H9 (cell line): ENCODE measurements at regions not wholly inside any gene's neighbourhood (a gene's known extent, or its start where the extent isn't known, plus 50 kb on each side); places are given as distances from the start of the nearest gene placed in this dataset.

ENCODE experiments used
- DNase-seq: peaks from one replicate; pipeline ENCODE4 v3.0.0-alpha.2; 2017
- H2AFZ ChIP-seq: one replicate; pipeline ENCODE4 v1.6.1; 2013; ENCODE audit warnings: mild to moderate bottlenecking, low read length, control low read depth, moderate library complexity
- H2AK5ac ChIP-seq: 2 replicates; pipeline ENCODE4 v1.6.1; 2013; ENCODE audit warnings: low read length, control low read depth, mixed read lengths; ENCODE audit not compliant: insufficient read length
- H2BK120ac ChIP-seq: one replicate; pipeline ENCODE4 v1.6.1; 2013; ENCODE audit warnings: low read depth, mild to moderate bottlenecking, low read length, control low read depth, inconsistent platforms; ENCODE audit not compliant: poor library complexity, severe bottlenecking
- H2BK12ac ChIP-seq: 2 replicates; pipeline ENCODE4 v1.6.1; 2013; ENCODE audit warnings: low read length, control low read depth, mixed read lengths, low read depth; ENCODE audit not compliant: insufficient read length
- H2BK15ac ChIP-seq: 2 replicates; pipeline ENCODE4 v1.6.1; 2013; ENCODE audit warnings: low read depth, low read length, control low read depth
- H2BK20ac ChIP-seq: one replicate; pipeline ENCODE4 v1.6.1; 2013; ENCODE audit warnings: low read depth, mild to moderate bottlenecking, low read length, control low read depth, inconsistent platforms; ENCODE audit not compliant: poor library complexity, severe bottlenecking
- H2BK5ac ChIP-seq: 2 replicates; pipeline ENCODE4 v1.6.1; 2013; ENCODE audit warnings: low read length, control low read depth, mixed read lengths; ENCODE audit not compliant: insufficient read length
- H3K14ac ChIP-seq: 2 replicates; pipeline ENCODE4 v1.6.1; 2013; ENCODE audit warnings: low read length, control low read depth; ENCODE audit not compliant: insufficient read depth
- H3K18ac ChIP-seq: 2 replicates; pipeline ENCODE4 v1.6.1; 2013; ENCODE audit warnings: low read depth, mild to moderate bottlenecking, mixed read lengths, low read length, control low read depth; ENCODE audit not compliant: insufficient read length
- H3K23ac ChIP-seq: 2 replicates; pipeline ENCODE4 v1.6.1; 2013; ENCODE audit warnings: low read length, control low read depth, mixed read lengths, low read depth; ENCODE audit not compliant: insufficient read length
- H3K23me2 ChIP-seq: 2 replicates; pipeline ENCODE4 v1.6.1; 2013; ENCODE audit warnings: low read depth, mild to moderate bottlenecking, mixed read lengths, low read length, control low read depth; ENCODE audit not compliant: insufficient read length, poor library complexity, severe bottlenecking
- H3K27ac ChIP-seq: 2 replicates; pipeline ENCODE4 v1.5.1; 2013; ENCODE audit warnings: low read length, control low read depth, mixed read lengths, low read depth; ENCODE audit not compliant: insufficient read length
- H3K27me3 ChIP-seq: 2 replicates; pipeline ENCODE4 v1.6.1; 2013; ENCODE audit warnings: low read length, control low read depth, inconsistent platforms; ENCODE audit not compliant: insufficient read depth
- H3K4ac ChIP-seq: 2 replicates; pipeline ENCODE4 v1.6.1; 2013; ENCODE audit warnings: low read depth, mild to moderate bottlenecking, control low read depth, inconsistent platforms, low read length, moderate library complexity
- H3K4me1 ChIP-seq: 2 replicates; pipeline ENCODE4 v1.6.1; 2013; ENCODE audit warnings: low read length, control low read depth, inconsistent platforms; ENCODE audit not compliant: insufficient read depth
- H3K4me2 ChIP-seq: 2 replicates; pipeline ENCODE4 v1.6.1; 2013; ENCODE audit warnings: low read length, control low read depth, mixed read lengths; ENCODE audit not compliant: insufficient read length, insufficient read depth
- H3K56ac ChIP-seq: 2 replicates; pipeline ENCODE4 v1.6.1; 2013; ENCODE audit warnings: low read depth, mild to moderate bottlenecking, mixed read lengths, low read length, control low read depth; ENCODE audit not compliant: insufficient read length
- H3K79me1 ChIP-seq: 2 replicates; pipeline ENCODE4 v1.6.1; 2013; ENCODE audit warnings: low read depth, mild to moderate bottlenecking, moderate library complexity, low read length, control low read depth, inconsistent platforms; ENCODE audit not compliant: insufficient read depth, poor library complexity, severe bottlenecking
- H3K79me2 ChIP-seq: 2 replicates; pipeline ENCODE4 v1.6.1; 2013; ENCODE audit warnings: low read length, control low read depth, inconsistent platforms; ENCODE audit not compliant: insufficient read depth
- H3K9ac ChIP-seq: 2 replicates; pipeline ENCODE4 v1.6.1; 2013; ENCODE audit warnings: low read length, control low read depth, mixed read lengths; ENCODE audit not compliant: insufficient read length; ENCODE audit errors: extremely low read depth
- H3K9me3 ChIP-seq: one replicate; pipeline ENCODE4 v1.6.1; 2013; ENCODE audit warnings: low read depth, low read length, inconsistent platforms; ENCODE audit not compliant: control insufficient read depth
- H3T11ph ChIP-seq: one replicate; pipeline ENCODE4 v1.6.1; 2013; ENCODE audit warnings: mild to moderate bottlenecking, low read length, control low read depth, inconsistent platforms
- H4K20me1 ChIP-seq: one replicate; pipeline ENCODE4 v1.6.1; 2013; ENCODE audit not compliant: control insufficient read depth, insufficient read length, insufficient read depth
- H4K5ac ChIP-seq: 2 replicates; pipeline ENCODE4 v1.6.1; 2013; ENCODE audit warnings: low read depth, mild to moderate bottlenecking, mixed read lengths, low read length, control low read depth; ENCODE audit not compliant: insufficient read length
- H4K8ac ChIP-seq: replicated peaks from 2 replicates; pipeline ENCODE4 v1.6.1; 2013; ENCODE audit warnings: low read length, control low read depth, mixed read lengths, low read depth; ENCODE audit not compliant: insufficient read length
- H4K91ac ChIP-seq: 2 replicates; pipeline ENCODE4 v1.6.1; 2013; ENCODE audit warnings: low read depth, mild to moderate bottlenecking, moderate library complexity, mixed read lengths, low read length, control low read depth; ENCODE audit not compliant: insufficient read length
- H3K27ac Mint-ChIP-seq, 3 experiments: 2 replicates in 2 of 3; 3 replicates in 1 of 3; pipeline ENCODE4 v1.8.0; 2020 to 2021; ENCODE audit warnings: mixed read lengths in 3 of 3, mild to moderate bottlenecking in 1 of 3, moderate library complexity in 1 of 3
- H3K27me3 Mint-ChIP-seq: 2 replicates; pipeline ENCODE4 v1.8.0; 2021; ENCODE audit warnings: low read depth, mild to moderate bottlenecking, moderate library complexity, mixed read lengths
- H3K36me3 Mint-ChIP-seq, 3 experiments: 2 replicates in 2 of 3; 3 replicates in 1 of 3; pipeline ENCODE4 v1.8.0; 2020 to 2021; ENCODE audit warnings: low read depth in 3 of 3, mixed read lengths in 3 of 3; ENCODE audit not compliant: insufficient read depth in 1 of 3
- H3K4me1 Mint-ChIP-seq, 2 experiments: 2 replicates each; pipeline ENCODE4 v1.8.0; 2020; ENCODE audit warnings: mixed read lengths in 2 of 2
- H3K4me3 Mint-ChIP-seq, 2 experiments: 2 replicates in 1 of 2; 3 replicates in 1 of 2; pipeline ENCODE4 v1.8.0; 2020 to 2021; ENCODE audit warnings: mild to moderate bottlenecking in 2 of 2, mixed read lengths in 2 of 2, moderate library complexity in 1 of 2
- H3K9me3 Mint-ChIP-seq, 2 experiments: 2 replicates in 1 of 2; 3 replicates in 1 of 2; pipeline ENCODE4 v1.8.0; 2020; ENCODE audit warnings: mild to moderate bottlenecking in 2 of 2, mixed read lengths in 2 of 2, moderate library complexity in 1 of 2
- WGBS: extraction: QIAGEN DNeasy Blood & Tissue Kit; methylation state at CpG from one replicate; pipeline ENCODE4 v1.1.7; 2013; ENCODE audit warnings: missing lambda C conversion rate, low lambda C conversion rate, mixed read lengths; ENCODE audit not compliant: insufficient read length; ENCODE audit errors: extremely low coverage; 5-methylcytosine and 5-hydroxymethylcytosine counted together
- TF ChIP-seq, protein P1 (sequence below): fragments of 200-600 bp; sonication (generic); conservative IDR thresholded peaks from 3 replicates; pipeline ENCODE4 v1.8.0; 2021; ENCODE audit warnings: antibody characterized with exemption, mild to moderate bottlenecking

GRCh38 chr2:60303680-60304079, 249.8 kb downstream of the BCL11A start:
- H3K4me1 ChIP-seq = no peaks in the 10 kb centered on the region
- no peaks in the 10 kb centered on the region for H4K20me1 ChIP-seq
- no peak overlapping the region for H3K27ac ChIP-seq
- no peak overlapping the region for H2BK20ac ChIP-seq
- H2AFZ ChIP-seq = no peak overlapping the region
- H3K14ac ChIP-seq = no peak overlapping the region
- H3K9me3 ChIP-seq = no peaks in the 10 kb centered on the region
- TF ChIP-seq, protein P1, sequence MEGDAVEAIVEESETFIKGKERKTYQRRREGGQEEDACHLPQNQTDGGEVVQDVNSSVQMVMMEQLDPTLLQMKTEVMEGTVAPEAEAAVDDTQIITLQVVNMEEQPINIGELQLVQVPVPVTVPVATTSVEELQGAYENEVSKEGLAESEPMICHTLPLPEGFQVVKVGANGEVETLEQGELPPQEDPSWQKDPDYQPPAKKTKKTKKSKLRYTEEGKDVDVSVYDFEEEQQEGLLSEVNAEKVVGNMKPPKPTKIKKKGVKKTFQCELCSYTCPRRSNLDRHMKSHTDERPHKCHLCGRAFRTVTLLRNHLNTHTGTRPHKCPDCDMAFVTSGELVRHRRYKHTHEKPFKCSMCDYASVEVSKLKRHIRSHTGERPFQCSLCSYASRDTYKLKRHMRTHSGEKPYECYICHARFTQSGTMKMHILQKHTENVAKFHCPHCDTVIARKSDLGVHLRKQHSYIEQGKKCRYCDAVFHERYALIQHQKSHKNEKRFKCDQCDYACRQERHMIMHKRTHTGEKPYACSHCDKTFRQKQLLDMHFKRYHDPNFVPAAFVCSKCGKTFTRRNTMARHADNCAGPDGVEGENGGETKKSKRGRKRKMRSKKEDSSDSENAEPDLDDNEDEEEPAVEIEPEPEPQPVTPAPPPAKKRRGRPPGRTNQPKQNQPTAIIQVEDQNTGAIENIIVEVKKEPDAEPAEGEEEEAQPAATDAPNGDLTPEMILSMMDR = no peak
- no peak for DNase-seq
- H3K56ac ChIP-seq = no peak overlapping the region
- no peak overlapping the region for H2BK12ac ChIP-seq
- H3K4me2 ChIP-seq = no peak overlapping the region
- H3K9me3 Mint-ChIP-seq = no peaks in the 10 kb centered on the region
- H3K23ac ChIP-seq = no peak overlapping the region
- no peak overlapping the region for H2BK120ac ChIP-seq
- no peak overlapping the region for H2AK5ac ChIP-seq
- H3K36me3 Mint-ChIP-seq = no peaks in the 10 kb centered on the region
- no peaks in the 10 kb centered on the region for H3K79me1 ChIP-seq
- H3K4me1 Mint-ChIP-seq = peaks cover 3 to 11% of the 10 kb centered on the region in 2 experiments; a peak in 2 of 4 replicates
- no peak overlapping the region for H4K5ac ChIP-seq
- no peak overlapping the region for H4K91ac ChIP-seq
- H3K18ac ChIP-seq = no peak overlapping the region
- H2BK5ac ChIP-seq = no peak overlapping the region
- no peak overlapping the region for H3T11ph ChIP-seq
- H3K9ac ChIP-seq = no peak overlapping the region
- H3K23me2 ChIP-seq = no peaks in the 10 kb centered on the region
- peak overlapping the region; percentile 7 for H4K8ac ChIP-seq
- no peak overlapping the region for H3K27ac Mint-ChIP-seq
- H3K27me3 ChIP-seq = no peaks in the 10 kb centered on the region
- H3K4me3 Mint-ChIP-seq = no peak overlapping the region
- H2BK15ac ChIP-seq = no peak overlapping the region
- H3K79me2 ChIP-seq = no peaks in the 10 kb centered on the region
- H3K4ac ChIP-seq = no peak overlapping the region
- WGBS = no CpG with 5 or more reads among the region's 2 CpGs
- peaks cover 4% of the 10 kb centered on the region for H3K27me3 Mint-ChIP-seq
